Erythroblast (primary cell): ENCODE measurements at regions not wholly inside any gene's neighbourhood (a gene's known extent, or its start where the extent isn't known, plus 50 kb on each side); places are given as distances from the start of the nearest gene placed in this dataset.

Source experiments
- GATA1 ChIP-seq: IDR thresholded peaks from 2 replicates; pipeline ENCODE4 v1.6.1; 2011; ENCODE audit warnings: low read depth, mild to moderate bottlenecking, control low read depth, low read length, moderate library complexity
- POLR2A ChIP-seq: IDR thresholded peaks from 2 replicates; pipeline ENCODE4 v1.6.1; 2011; ENCODE audit warnings: mild to moderate bottlenecking, low read length

DNA sequence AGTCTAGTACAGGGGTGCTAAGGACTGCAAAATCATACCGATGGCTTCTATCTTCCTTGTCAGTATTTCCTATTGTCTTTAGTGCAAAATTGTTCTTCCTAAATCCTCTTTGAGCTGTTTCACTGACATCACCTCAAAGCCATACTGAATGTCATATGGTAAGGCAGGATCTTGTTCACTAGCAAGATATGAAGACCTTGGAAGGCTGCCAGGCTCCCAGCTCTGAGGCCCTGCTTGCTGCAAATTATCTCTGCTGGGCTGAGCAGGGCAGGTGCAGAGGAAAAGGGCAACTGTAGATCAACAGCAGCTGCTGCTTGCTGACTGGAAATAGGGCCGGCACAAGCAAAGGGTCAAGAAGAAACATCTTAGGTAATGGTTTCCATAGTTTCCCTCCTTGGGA lies 58.2 kb downstream of the PMAIP1 start:
- TF ChIP-seq POLR2A (peak; percentile 29), GATA1 (no peak)
